ENCODE measurements at regions not wholly inside any gene's neighbourhood (a gene's known extent, or its start where the extent isn't known, plus 50 kb on each side); places are given as distances from the start of the nearest gene placed in this dataset.

GRCh38 chr5:115440782-115441451 is 103.7 kb downstream of the FEM1C start:
- Histone ChIP-seq H3K27ac (replicated peaks in 1 of 4) (no peak overlapping the region), H3K9me3 (peaks cover 0 to 16% (median 11%) of the 10 kb centered on the region in 4 donors), H3K4me3 (no peak overlapping the region), H3K36me3 (no peaks in the 10 kb centered on the region), H3K4me1 (peaks cover 0 to 8% (median 7%) of the 10 kb centered on the region in 4 donors), H3K27me3 (no peaks in the 10 kb centered on the region)
- no peak for TF ChIP-seq EP300 (IDR thresholded peaks at IDR 0.05)
- TF ChIP-seq POLR2AphosphoS5 (IDR thresholded peaks at IDR 0.05): no peak
- TF ChIP-seq POLR2A (IDR thresholded peaks at IDR 0.05; ENCODE audit: low read depth): no peak
- TF ChIP-seq, protein P1, sequence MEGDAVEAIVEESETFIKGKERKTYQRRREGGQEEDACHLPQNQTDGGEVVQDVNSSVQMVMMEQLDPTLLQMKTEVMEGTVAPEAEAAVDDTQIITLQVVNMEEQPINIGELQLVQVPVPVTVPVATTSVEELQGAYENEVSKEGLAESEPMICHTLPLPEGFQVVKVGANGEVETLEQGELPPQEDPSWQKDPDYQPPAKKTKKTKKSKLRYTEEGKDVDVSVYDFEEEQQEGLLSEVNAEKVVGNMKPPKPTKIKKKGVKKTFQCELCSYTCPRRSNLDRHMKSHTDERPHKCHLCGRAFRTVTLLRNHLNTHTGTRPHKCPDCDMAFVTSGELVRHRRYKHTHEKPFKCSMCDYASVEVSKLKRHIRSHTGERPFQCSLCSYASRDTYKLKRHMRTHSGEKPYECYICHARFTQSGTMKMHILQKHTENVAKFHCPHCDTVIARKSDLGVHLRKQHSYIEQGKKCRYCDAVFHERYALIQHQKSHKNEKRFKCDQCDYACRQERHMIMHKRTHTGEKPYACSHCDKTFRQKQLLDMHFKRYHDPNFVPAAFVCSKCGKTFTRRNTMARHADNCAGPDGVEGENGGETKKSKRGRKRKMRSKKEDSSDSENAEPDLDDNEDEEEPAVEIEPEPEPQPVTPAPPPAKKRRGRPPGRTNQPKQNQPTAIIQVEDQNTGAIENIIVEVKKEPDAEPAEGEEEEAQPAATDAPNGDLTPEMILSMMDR (IDR thresholded peaks at IDR 0.05): no peak
- DNase-seq (ENCODE audit: extremely low spot score): no peak
- 93% methylated on average over 2 of the region's 2 CpGs for WGBS
- intact Hi-C loops (cut with DNase I): no loop called here

DNA sequence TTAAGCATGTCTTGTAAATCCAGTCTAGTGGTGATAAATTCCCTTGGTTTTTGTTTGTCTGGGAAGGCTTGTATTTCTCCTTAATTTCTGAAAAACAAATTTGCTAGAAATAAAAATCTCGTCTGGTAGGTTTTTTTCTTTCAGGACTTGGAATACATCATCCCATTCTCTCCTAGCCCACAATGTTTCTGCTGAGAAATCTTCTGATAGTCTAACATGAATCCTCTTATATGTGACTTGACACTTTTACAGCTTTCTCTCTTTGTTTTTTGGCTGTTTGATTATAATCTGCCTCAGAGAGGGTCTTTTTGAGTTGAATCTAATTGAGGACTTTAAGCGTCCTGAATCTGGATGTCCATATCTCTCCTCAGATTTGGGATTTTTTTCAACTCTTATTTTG is 104.9 kb downstream of the FEM1C start:
- intact Hi-C loops (cut with DNase I): no loop called here
- H3K27me3 ChIP-seq: no peaks in the 10 kb centered on the region
- 96% methylated on average over 2 of the region's 2 CpGs for WGBS
- H3K9me3 ChIP-seq: peaks cover 0 to 16% (median 11%) of the 10 kb centered on the region in 4 donors
- H3K27ac ChIP-seq (replicated peaks in 1 of 4): no peak overlapping the region
- TF ChIP-seq POLR2AphosphoS5 (IDR thresholded peaks at IDR 0.05) (no peak), EP300 (IDR thresholded peaks at IDR 0.05) (no peak), POLR2A (IDR thresholded peaks at IDR 0.05; ENCODE audit: low read depth) (no peak)
- TF ChIP-seq, protein P1 (IDR thresholded peaks at IDR 0.05): no peak
- no peak for DNase-seq (ENCODE audit: extremely low spot score)
- H3K4me1 ChIP-seq: peaks cover 0 to 21% (median 19%) of the 10 kb centered on the region in 4 donors
- no peak overlapping the region for H3K4me3 ChIP-seq
- H3K36me3 ChIP-seq: no peaks in the 10 kb centered on the region

DNA sequence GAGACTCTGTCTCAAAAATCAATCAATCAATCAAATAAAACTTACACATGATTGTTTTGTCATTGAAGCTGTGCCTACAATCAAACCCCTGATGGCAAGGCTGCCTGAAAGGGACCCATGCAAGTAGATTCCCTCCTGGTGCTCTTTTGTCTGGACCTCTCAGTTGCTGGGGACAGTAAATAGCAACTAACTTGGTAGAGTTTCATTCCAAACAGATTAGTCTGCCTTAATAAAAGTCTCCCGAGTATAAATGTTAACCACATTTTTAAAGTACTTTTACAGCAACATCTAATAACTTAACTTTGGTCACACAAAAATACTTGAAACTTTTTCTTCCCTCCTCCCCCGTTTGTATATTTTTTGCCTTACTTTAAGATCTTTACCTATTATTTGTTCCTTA is 105.5 kb downstream of the FEM1C start:
- no peaks in the 10 kb centered on the region for H3K27me3 ChIP-seq
- WGBS: 50% methylated on average over 2 of the region's 2 CpGs
- peaks cover 0 to 16% (median 11%) of the 10 kb centered on the region in 4 donors for H3K9me3 ChIP-seq
- intact Hi-C loops (cut with DNase I): no loop called here
- no peak overlapping the region for H3K4me3 ChIP-seq
- DNase-seq (ENCODE audit: extremely low spot score): peak; percentile 50
- no peaks in the 10 kb centered on the region for H3K36me3 ChIP-seq
- TF ChIP-seq EP300 (IDR thresholded peaks at IDR 0.05) (no peak), POLR2AphosphoS5 (IDR thresholded peaks at IDR 0.05) (no peak), POLR2A (IDR thresholded peaks at IDR 0.05; ENCODE audit: low read depth) (no peak)
- TF ChIP-seq, protein P1 (IDR thresholded peaks at IDR 0.05): no peak
- H3K4me1 ChIP-seq: peaks cover 0 to 26% (median 24%) of the 10 kb centered on the region in 4 donors
- no peak overlapping the region for H3K27ac ChIP-seq (replicated peaks in 1 of 4)

GRCh38 chr5:115435778-115436712 is 108.5 kb downstream of the FEM1C start:
- WGBS: 44% methylated on average over 3 of the region's 3 CpGs

More at GRCh38 chr5:115435778-115436712, 108.5 kb downstream of the FEM1C start:
- peaks cover 0 to 16% (median 11%) of the 10 kb centered on the region in 4 donors for H3K9me3 ChIP-seq
- peak overlapping the region in 3 of 4 donors; percentile 32 to 53 (median 42) for H3K27ac ChIP-seq (replicated peaks in 1 of 4)
- intact Hi-C loops (cut with DNase I): no loop called here
- no peak for DNase-seq (ENCODE audit: extremely low spot score)
- H3K27me3 ChIP-seq: no peaks in the 10 kb centered on the region
- no peaks in the 10 kb centered on the region for H3K36me3 ChIP-seq
- no peak for TF ChIP-seq POLR2AphosphoS5 (IDR thresholded peaks at IDR 0.05)
- TF ChIP-seq EP300 (IDR thresholded peaks at IDR 0.05): no peak
- TF ChIP-seq POLR2A (IDR thresholded peaks at IDR 0.05; ENCODE audit: low read depth): no peak
- TF ChIP-seq, protein P1 (IDR thresholded peaks at IDR 0.05): no peak
- no peak overlapping the region for H3K4me3 ChIP-seq
- peaks cover 0 to 52% (median 43%) of the 10 kb centered on the region in 4 donors for H3K4me1 ChIP-seq
